NK-92 treated with Interleukin-12 subunit alpha and Interleukin-12 subunit beta, amount 100 ng/mL, for 24 hours (cell line): ENCODE measurements at regions not wholly inside any gene's neighbourhood (a gene's known extent, or its start where the extent isn't known, plus 50 kb on each side); places are given as distances from the start of the nearest gene placed in this dataset.
"Not testable (repeated sequence)": the region's sequence is repeated elsewhere in the genome, so short reads cannot be mapped to it uniquely, and the experiment has no call there.

ENCODE experiments used
- DNase-seq: peaks from one replicate; lab custom pipeline; 2025; lab: John Stamatoyannopoulos, UW

- no peak for DNase-seq
Measured at GRCh38 chr5:67770431-67771025, 445.0 kb upstream of the PIK3R1 start.

- no peak for DNase-seq
Measured at GRCh38 chr5:67765697-67766096, 449.9 kb upstream of the PIK3R1 start.

- not testable (repeated sequence) for DNase-seq
Measured at GRCh38 chr5:67757771-67758170, 457.8 kb upstream of the PIK3R1 start.

- DNase-seq = no peak
Measured at GRCh38 chr5:67752357-67752708, 463.2 kb upstream of the PIK3R1 start.

GRCh38 chr5:67748165-67748690 is 467.3 kb upstream of the PIK3R1 start:
- no peak for DNase-seq

GRCh38 chr5:67747096-67747495 is 468.5 kb upstream of the PIK3R1 start:
- DNase-seq = no peak

- not testable (repeated sequence) for DNase-seq
Measured at GRCh38 chr5:67746608-67747007, 468.9 kb upstream of the PIK3R1 start.

GRCh38 chr5:67746103-67746502 is 469.5 kb upstream of the PIK3R1 start:
- DNase-seq = no peak

GRCh38 chr5:67732921-67733320 is 482.6 kb upstream of the PIK3R1 start:
- no peak for DNase-seq

- no peak for DNase-seq
Measured at GRCh38 chr5:67732471-67732870, 483.1 kb upstream of the PIK3R1 start.

- DNase-seq = no peak
Measured at GRCh38 chr5:67731886-67732285, 483.7 kb upstream of the PIK3R1 start.

- no peak for DNase-seq
Measured at GRCh38 chr5:67730917-67731474, 484.6 kb upstream of the PIK3R1 start.

- DNase-seq = no peak
Measured at GRCh38 chr5:67728326-67728890, 487.1 kb upstream of the PIK3R1 start.

- no peak for DNase-seq
Measured at GRCh38 chr5:67725604-67726003, 490.0 kb upstream of the PIK3R1 start.

GRCh38 chr5:67724412-67725135 is 491.0 kb upstream of the PIK3R1 start:
- no peak for DNase-seq

GRCh38 chr5:67723873-67724272 is 491.7 kb upstream of the PIK3R1 start:
- no peak for DNase-seq

- DNase-seq = not testable (repeated sequence)
Measured at GRCh38 chr5:67722582-67722981, 493.0 kb upstream of the PIK3R1 start.

- DNase-seq = no peak
Measured at GRCh38 chr5:67720162-67720772, 495.3 kb upstream of the PIK3R1 start.

- no peak for DNase-seq
Measured at GRCh38 chr5:67702008-67702407, 505.4 kb upstream of the CD180 start.

- DNase-seq = no peak
Measured at GRCh38 chr5:67699560-67699959, 503.0 kb upstream of the CD180 start.

GRCh38 chr5:67696446-67696845 is 499.8 kb upstream of the CD180 start:
- no peak for DNase-seq

GRCh38 chr5:67695369-67695768 is 498.8 kb upstream of the CD180 start:
- no peak for DNase-seq

- DNase-seq = no peak
Measured at GRCh38 chr5:67694810-67695191, 498.2 kb upstream of the CD180 start.
